Skeletal muscle tissue (tissue), 3 donors: ENCODE measurements at regions not wholly inside any gene's neighbourhood (a gene's known extent, or its start where the extent isn't known, plus 50 kb on each side); places are given as distances from the start of the nearest gene placed in this dataset.
A peak's percentile ranks its signal among the peaks of the same experiment; 100 is the strongest.

Source experiments
- H3K27ac ChIP-seq: one replicate; pipeline ENCODE4 v1.7.0; 2013; ENCODE audit warnings: mild to moderate bottlenecking, low read depth, low read length, inconsistent platforms
- H3K27me3 ChIP-seq, 3 donors: one replicate each; pipeline ENCODE4 v1.7.0; 2013; ENCODE audit warnings: low read length in 3 of 3; ENCODE audit not compliant: control insufficient read depth in 3 of 3, insufficient read depth in 3 of 3
- H3K36me3 ChIP-seq, 3 donors: one replicate each; pipeline ENCODE4 v1.7.0; 2013; ENCODE audit warnings: low read length in 3 of 3; ENCODE audit not compliant: control insufficient read depth in 3 of 3, insufficient read depth in 3 of 3
- H3K4me1 ChIP-seq, 3 donors: one replicate each; pipeline ENCODE4 v1.7.0; 2013; ENCODE audit warnings: low read length in 3 of 3, mild to moderate bottlenecking in 3 of 3; ENCODE audit not compliant: control insufficient read depth in 3 of 3, insufficient read depth in 3 of 3
- H3K4me3 ChIP-seq, 3 donors: one replicate each; pipeline ENCODE4 v1.7.0; 2013; ENCODE audit warnings: low read length in 3 of 3
- H3K9ac ChIP-seq, 3 donors: one replicate each; pipeline ENCODE4 v1.7.0; 2013; ENCODE audit warnings: low read length in 3 of 3, mild to moderate bottlenecking in 3 of 3, moderate library complexity in 2 of 3, low read depth in 1 of 3
- H3K9me3 ChIP-seq, 3 donors: one replicate each; pipeline ENCODE4 v1.7.0; 2013; ENCODE audit warnings: low read length in 3 of 3; ENCODE audit not compliant: control insufficient read depth in 3 of 3
- donor health status: Osteomylitis.

DNA sequence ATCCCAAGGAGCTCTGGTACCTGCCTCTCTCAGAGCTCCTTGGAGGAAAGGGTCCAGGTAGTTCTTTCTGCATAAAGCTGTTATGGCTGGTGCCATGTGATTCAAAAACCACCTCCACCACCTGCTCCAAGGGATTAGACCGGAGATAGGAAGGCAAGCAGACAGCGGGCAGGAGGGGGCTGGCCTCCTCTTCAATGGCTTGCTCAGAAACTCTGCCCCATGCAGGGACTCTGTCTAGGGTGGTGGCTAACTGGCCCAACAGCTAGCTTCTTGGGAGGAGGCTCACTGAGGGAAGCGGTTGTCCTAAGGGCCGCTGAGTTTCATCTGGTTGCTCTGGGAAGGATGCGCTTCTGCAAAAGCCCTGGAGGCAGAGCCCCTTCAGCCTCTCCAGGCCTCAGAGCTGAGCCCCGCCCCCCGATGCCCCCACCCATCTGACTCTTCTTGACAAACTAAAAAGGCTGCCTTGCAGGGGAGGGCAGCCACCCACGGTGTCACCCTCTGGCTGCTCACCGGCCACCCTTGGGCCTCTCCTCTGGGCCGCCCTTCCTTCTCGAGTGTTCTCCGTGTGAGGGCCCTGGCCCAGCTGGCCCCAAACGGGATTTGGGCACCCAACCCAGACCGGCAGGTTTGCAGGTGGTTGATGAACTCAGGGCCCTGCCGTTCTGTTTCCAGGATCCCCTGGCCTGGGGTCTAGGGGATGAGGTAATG is 90.2 kb downstream of the MCFD2 start:
- H3K4me1 ChIP-seq, result peaks cover 8 to 20% (median 14%) of the 10 kb centered on the region in 3 donors
- H3K9me3 ChIP-seq, result peaks cover 0 to 3% (median 0%) of the 10 kb centered on the region in 3 donors
- no peak overlapping the region for H3K9ac ChIP-seq
- no peak overlapping the region for H3K4me3 ChIP-seq
- no peak overlapping the region for H3K27ac ChIP-seq
- no peaks in the 10 kb centered on the region for H3K27me3 ChIP-seq
- H3K36me3 ChIP-seq, result no peaks in the 10 kb centered on the region

DNA sequence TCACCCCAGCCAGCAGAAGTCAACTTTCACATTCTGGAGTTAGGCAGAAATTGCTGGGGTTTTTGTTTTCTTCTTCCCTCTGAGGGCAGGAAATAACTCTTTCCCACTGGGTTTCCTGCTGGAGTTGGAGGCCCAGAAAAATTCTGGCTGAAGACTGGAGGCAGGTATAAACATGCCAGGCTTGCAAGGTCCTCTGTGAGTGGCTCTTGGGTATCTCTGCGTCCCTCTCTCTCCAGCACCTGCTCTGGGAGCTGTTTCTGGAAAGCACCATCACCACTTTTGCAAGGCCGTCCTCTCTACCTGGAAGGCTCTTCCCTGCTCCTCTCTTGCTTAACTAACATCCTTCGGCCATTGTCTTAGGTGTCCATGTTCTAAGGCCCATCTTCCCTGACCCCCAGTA is 91.0 kb downstream of the MCFD2 start:
- peaks cover 8 to 20% (median 14%) of the 10 kb centered on the region in 3 donors for H3K4me1 ChIP-seq
- no peaks in the 10 kb centered on the region for H3K27me3 ChIP-seq
- H3K36me3 ChIP-seq, result no peaks in the 10 kb centered on the region
- no peaks in the 10 kb centered on the region for H3K9me3 ChIP-seq
- no peak overlapping the region for H3K27ac ChIP-seq
- H3K9ac ChIP-seq, result no peak overlapping the region
- no peak overlapping the region for H3K4me3 ChIP-seq

DNA sequence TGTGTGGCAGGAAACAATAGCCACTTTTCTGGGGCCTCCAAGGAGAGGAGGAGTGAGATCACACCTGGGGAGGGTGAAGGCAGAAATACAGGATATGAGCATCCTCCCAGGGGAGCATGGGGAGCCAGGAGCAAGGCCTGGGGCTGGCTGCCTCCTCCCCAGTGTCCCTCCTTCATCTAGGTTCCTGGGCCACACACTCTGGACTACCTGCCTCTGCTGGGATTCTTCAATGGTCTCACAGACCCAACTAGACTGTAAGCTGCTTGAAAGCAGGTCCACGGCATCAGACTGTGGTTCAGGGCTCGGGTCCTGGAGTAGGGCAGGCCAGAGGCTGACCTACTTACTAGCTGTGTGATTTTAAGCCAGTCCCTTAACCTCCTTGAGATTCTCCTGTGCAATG is 94.0 kb downstream of the MCFD2 start:
- no peak overlapping the region for H3K4me3 ChIP-seq
- no peaks in the 10 kb centered on the region for H3K36me3 ChIP-seq
- no peak overlapping the region for H3K27ac ChIP-seq
- no peak overlapping the region for H3K9ac ChIP-seq
- H3K9me3 ChIP-seq, result no peaks in the 10 kb centered on the region
- peaks cover 31 to 37% (median 35%) of the 10 kb centered on the region in 3 donors for H3K4me1 ChIP-seq
- no peaks in the 10 kb centered on the region for H3K27me3 ChIP-seq

DNA sequence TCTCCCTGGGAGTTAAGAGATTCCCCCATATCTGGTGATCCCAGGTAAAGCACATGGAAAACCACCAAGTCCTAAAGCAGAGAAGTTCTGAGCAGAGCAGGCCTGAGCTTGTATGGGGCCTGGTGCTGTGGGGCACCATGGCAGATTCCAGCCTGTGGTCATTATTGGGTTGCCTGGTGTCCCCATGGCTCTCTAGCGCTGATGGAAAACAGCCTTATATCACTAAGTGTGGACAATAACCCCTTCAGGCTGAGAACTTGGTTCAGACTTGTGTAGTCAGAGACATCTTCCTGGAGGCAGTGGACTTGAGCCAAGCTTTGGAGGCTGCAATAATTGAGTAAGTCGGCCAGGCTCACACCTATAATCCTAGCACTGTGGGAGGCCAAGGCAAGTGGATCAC is 96.8 kb downstream of the MCFD2 start:
- H3K27ac ChIP-seq, result peak overlapping the region; percentile 75
- H3K9me3 ChIP-seq, result no peaks in the 10 kb centered on the region
- H3K4me3 ChIP-seq, result no peak overlapping the region
- H3K4me1 ChIP-seq, result peaks cover 44 to 50% (median 46%) of the 10 kb centered on the region in 3 donors
- no peaks in the 10 kb centered on the region for H3K36me3 ChIP-seq
- H3K9ac ChIP-seq, result peak overlapping the region in 1 of 3 donors; percentile 25
- H3K27me3 ChIP-seq, result no peaks in the 10 kb centered on the region

DNA sequence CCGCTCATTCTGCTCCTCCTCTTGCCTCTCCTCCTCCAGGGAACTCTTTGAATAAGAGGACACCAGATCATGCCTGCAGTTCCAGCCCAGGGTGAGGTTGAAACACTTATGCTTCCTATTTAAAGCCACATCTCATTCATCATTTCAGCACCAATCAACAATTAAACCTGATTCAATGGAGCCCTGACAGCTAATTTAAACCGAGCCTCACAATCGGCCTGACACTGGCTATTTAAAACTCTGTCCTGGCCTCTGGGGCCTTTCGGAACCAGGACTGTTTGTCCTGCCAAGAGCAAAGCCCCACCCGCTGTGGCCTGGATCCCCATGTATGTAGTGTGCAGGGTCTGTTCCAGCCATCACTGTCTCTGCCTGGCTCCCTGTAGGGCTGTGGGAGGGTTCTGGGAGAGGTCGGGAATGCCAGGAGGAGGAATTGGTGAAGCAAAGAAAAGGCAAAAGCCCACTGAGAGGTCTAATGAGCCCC is 97.4 kb downstream of the MCFD2 start:
- Histone ChIP-seq H3K27ac (peak overlapping the region; percentile 75), H3K27me3 (no peaks in the 10 kb centered on the region), H3K36me3 (no peaks in the 10 kb centered on the region), H3K4me1 (peaks cover 50 to 54% (median 51%) of the 10 kb centered on the region in 3 donors), H3K4me3 (peak overlapping the region in 1 of 3 donors; percentile 12), H3K9me3 (no peaks in the 10 kb centered on the region), H3K9ac (no peak overlapping the region)

DNA sequence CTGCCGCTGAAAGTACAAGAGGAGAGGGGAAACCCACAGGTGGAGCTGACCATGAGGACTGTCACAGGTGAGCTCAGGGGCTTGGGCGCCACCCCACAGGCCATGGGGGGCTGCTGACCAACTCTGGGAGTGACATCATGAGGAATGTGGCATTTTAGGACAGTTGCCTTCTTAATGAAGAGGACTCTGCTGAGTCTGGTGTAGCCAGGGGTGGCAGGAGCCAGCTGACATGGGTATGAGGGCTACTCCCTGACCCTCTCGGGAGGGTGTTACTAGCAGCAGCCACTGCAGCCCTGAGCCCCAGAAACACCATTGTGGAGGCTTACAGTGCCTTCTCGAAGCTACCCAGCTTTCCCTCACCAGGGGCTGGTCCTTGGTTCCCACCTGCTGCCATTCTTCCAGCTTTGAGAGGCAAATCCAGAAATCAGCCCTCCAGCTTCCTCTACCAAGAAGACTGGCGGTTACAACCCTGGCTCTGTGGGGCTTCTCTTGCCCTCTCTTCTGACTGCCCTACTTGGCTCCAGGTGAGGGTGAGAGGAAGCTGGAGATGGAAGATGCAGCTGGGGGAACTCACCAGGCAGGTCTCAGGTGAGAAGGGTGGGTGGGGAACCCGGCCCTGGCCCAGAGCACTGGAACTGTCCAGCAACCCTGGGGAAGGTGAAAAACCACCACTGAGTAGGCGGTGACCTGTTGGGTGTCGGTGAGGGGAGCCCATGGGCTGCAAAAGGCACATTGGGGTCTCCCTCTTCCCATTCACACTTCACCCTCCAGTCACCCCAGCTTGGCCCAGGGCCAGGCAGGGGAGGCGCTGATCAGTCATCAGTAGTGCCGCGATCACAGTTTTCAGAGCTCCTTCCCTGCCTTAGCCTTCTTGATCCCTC is 98.5 kb downstream of the MCFD2 start:
- Histone ChIP-seq H3K36me3 (no peaks in the 10 kb centered on the region), H3K4me3 (peak overlapping the region in 1 of 3 donors; percentile 12), H3K27ac (peak overlapping the region; percentile 75), H3K27me3 (no peaks in the 10 kb centered on the region), H3K4me1 (peaks cover 59% of the 10 kb centered on the region in 3 donors), H3K9me3 (no peaks in the 10 kb centered on the region), H3K9ac (peak overlapping the region in 1 of 3 donors; percentile 0)

DNA sequence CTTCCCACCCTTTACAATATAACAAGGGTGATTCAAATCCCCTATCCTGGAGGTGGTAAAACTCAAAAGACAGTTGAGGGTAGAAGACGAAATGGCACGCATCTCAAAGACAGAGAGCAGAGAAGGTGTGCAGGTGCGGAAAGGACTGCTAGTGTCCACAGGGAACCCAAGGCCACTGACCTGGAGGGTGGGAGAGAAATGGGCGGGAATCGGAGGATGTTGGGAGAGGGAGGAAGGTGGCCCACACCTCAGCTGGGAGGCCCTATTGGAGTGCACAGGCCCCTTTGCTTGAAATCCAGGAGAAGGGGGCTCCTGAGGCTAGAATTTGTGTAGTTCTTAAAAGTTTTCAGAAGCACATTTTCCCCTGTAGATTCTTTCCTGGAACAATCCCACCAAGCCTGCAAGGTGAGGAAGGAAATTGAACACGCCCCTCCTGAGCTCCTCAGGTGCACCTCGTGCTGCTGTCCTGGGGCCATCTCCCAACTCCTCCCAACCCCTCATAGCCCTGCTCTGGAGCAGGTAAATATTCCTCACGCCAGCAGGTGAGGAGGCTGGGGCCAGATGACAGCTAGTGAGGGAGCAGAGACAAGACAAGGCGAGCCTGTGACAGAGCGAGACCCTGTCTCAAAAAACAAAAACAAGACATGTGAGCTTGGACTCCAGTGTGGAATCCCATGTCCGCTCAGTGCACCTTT is 99.3 kb downstream of the MCFD2 start:
- Histone ChIP-seq H3K27ac (no peak overlapping the region), H3K9me3 (no peaks in the 10 kb centered on the region), H3K36me3 (no peaks in the 10 kb centered on the region), H3K9ac (no peak overlapping the region), H3K4me1 (peaks cover 57 to 59% (median 58%) of the 10 kb centered on the region in 3 donors), H3K27me3 (no peaks in the 10 kb centered on the region), H3K4me3 (no peak overlapping the region)

DNA sequence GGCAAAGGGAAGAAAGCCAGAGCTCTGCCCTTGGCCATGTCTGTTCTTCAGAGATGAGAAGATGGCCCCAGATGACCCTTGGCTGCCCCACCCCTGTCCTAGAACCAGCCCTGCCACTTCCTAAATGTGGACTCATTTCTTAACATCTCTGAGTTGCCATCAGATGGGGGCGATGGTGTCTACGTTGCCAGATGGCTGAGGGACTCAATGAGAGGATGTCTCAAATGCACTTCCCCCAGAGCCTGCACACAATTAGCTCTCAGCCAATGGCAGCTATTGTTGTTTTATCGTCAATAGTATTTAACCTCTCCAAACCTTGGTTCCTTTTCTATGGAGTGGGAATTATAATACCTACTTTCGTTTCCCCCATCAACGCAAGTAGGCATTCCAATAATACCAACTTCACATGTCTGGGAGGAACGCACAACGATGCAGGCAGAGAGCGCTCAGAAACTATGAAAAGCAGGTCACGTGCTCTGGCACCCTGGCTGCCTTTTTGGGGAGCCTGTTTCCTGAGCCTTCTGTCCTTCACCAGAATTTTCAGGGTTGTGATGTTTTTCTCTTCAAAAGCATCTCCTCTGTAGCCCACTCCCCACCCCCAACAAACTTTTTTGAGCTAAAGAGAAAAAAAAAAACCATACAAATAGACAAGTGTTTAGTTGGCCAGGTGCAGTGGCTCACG is 100.3 kb downstream of the MCFD2 start:
- H3K4me3 ChIP-seq, result no peak overlapping the region
- H3K27me3 ChIP-seq, result no peaks in the 10 kb centered on the region
- H3K9ac ChIP-seq, result no peak overlapping the region
- H3K36me3 ChIP-seq, result no peaks in the 10 kb centered on the region
- H3K27ac ChIP-seq, result peak overlapping the region; percentile 93
- peaks cover 57% of the 10 kb centered on the region in 3 donors for H3K4me1 ChIP-seq
- no peaks in the 10 kb centered on the region for H3K9me3 ChIP-seq

DNA sequence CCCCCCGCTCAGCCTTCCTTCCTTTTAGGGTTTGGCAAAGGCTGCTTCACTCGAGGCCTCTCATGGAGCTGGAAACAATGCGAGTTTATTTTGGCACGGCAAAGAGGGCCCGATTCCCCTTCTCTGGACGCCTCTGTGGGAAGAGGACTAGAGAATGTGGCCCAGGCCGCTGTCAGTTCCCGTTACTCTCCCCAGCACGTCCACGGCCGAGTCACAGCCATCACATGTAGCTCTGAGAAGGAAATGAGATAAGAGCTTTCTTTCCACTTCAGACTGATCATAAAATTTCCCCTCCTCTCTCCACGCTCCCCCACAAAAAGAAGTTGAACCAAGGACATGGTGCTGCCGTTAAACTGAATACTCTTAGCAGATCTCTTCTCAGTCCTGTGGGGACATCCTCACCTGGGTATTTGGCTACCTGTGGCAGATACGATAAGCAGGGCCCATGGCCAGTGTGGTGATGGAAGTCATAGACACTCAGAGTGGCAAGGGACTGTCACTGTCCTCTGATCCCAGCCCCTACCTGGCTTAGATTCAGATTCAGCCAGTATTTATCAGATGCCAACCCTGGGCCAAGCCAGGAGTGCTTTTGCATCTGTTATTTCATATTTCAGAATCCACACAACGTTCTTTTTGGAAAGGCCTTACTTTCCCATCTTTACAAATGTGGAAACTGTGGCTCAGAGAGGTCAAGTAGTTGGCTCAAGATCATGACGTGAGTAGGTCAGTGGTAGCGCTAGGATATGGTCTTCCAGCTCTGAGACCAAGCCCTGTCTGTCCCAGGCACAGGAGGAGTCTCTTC is 101.2 kb downstream of the MCFD2 start:
- Histone ChIP-seq H3K4me1 (peaks cover 57% of the 10 kb centered on the region in 3 donors), H3K4me3 (no peak overlapping the region), H3K27ac (peak overlapping the region; percentile 93), H3K36me3 (no peaks in the 10 kb centered on the region), H3K9ac (peak overlapping the region in 2 of 3 donors; percentile 2 to 50), H3K27me3 (no peaks in the 10 kb centered on the region), H3K9me3 (peaks cover 0 to 2% (median 0%) of the 10 kb centered on the region in 3 donors)
